Stimulated activated effector memory CD8-positive, alpha-beta T cell treated with anti-CD3 and anti-CD28 coated beads, Interleukin-12 subunit alpha, Interleukin-12 subunit beta, amount 100 ng/mL, for 72 hours (primary cell): ENCODE measurements at regions not wholly inside any gene's neighbourhood (a gene's known extent, or its start where the extent isn't known, plus 50 kb on each side); places are given as distances from the start of the nearest gene placed in this dataset.
"Not testable (repeated sequence)": the region's sequence is repeated elsewhere in the genome, so short reads cannot be mapped to it uniquely, and the experiment has no call there.

Experiments used
- ATAC-seq: fragments of 150-1000 bp; cut with Tn5 transposase; 2 replicates; pipeline ENCODE4 v1.10.0; 2021
- DNase-seq, 2 donors: peaks; one replicate each; pipeline ENCODE4 v3.0.0; 2021 to 2022; ENCODE audit warnings: low spot score in 2 of 2
- H3K27ac Mint-ChIP-seq: one replicate; pipeline ENCODE4 v1.8.0; 2022; ENCODE audit warnings: mild to moderate bottlenecking, mixed read lengths
- H3K36me3 Mint-ChIP-seq: one replicate; pipeline ENCODE4 v1.8.0; 2022; ENCODE audit warnings: mild to moderate bottlenecking, mixed read lengths
- H3K4me1 Mint-ChIP-seq: one replicate; pipeline ENCODE4 v1.8.0; 2022; ENCODE audit warnings: mixed read lengths
- H3K4me3 Mint-ChIP-seq: one replicate; pipeline ENCODE4 v1.8.0; 2022; ENCODE audit warnings: mild to moderate bottlenecking, mixed read lengths
- H3K9me3 Mint-ChIP-seq: one replicate; pipeline ENCODE4 v1.8.0; 2022; ENCODE audit warnings: mixed read lengths

DNA sequence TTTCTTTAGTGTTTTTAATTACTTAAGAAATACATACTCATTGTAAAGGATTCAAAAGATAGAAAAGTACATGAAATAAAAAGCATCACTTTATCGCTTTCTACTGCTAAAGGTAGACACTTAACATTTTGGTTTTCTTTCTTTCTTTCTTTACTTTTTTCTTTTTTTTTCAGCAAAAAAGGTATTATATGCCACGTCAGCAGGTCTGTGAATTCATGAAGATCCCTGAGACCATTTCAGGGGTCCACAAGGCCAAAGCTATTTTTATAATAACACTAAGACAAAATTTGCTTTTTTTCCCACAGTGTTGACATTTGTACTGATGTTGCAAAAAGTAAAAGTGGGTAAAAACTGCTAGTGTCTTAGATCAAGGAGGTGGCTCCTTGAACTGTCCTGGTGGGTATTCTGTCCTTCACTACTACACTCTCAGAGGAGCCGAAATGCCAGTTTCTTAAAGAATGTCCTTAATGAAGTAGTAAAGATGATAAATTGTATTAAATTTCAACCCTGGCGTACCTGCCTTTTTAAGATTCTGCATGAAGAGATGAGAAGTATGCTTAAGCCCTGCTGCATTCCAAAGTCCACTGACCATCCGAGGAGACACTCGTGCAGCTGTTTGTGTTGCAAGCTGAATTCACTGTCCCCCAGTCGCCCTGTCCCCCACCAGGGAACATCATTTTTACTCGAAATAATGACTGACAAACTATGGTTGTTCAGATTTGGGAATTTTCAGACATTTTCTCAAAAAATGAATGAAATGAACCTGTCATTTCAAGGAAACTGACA is 106.7 kb upstream of the PIAS1 start:
- Mint-ChIP-seq H3K4me3 (no peak overlapping the region), H3K36me3 (no peaks in the 10 kb centered on the region), H3K27ac (no peak overlapping the region), H3K4me1 (peaks cover 13% of the 10 kb centered on the region), H3K9me3 (no peaks in the 10 kb centered on the region)
- DNase-seq (no peak), ATAC-seq (no peak)

DNA sequence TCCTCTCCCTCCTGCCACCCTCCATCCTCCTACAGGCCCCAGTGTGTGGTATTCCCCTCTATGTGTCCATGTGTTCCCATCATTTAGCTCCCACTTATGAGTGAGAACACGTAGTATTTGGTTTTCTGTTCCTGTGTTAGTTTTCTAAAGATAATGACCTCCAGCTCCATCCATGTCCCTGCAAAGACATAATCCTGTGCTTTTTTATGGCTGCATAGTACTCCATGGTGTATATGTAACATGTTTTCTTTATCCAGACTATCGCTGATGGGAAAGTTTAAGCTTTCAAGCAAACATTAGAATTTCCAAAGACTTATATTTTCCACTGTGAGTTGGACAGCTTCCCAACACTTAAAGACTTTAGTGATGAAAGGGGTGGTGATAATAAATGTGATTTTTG is 105.9 kb upstream of the PIAS1 start:
- H3K27ac Mint-ChIP-seq, result no peak overlapping the region
- no peaks in the 10 kb centered on the region for H3K36me3 Mint-ChIP-seq
- H3K9me3 Mint-ChIP-seq, result no peaks in the 10 kb centered on the region
- H3K4me1 Mint-ChIP-seq, result peaks cover 13% of the 10 kb centered on the region
- ATAC-seq, result no peak
- no peak overlapping the region for H3K4me3 Mint-ChIP-seq
- no peak for DNase-seq

DNA sequence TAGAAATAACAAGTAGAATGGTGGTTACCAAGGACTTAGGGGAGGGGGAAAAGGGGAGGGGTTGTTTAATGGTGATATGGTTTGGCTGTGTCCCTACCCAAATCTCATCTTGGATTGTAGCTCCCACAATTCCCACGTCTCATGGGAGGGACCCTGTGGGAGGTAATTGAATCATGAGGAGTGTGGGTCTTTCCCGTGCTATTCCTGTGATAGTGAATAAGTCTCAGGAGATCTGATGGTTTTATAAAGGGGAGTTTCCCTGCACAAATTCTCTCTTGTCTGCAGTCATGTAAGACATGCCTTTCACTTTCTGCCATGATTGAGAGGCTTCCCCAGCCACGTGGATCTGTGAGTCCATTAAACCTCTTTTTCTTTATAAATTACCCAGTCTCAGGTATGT is 102.9 kb upstream of the PIAS1 start:
- H3K4me1 Mint-ChIP-seq, H3K36me3 Mint-ChIP-seq, H3K9me3 Mint-ChIP-seq, H3K4me3 Mint-ChIP-seq, H3K27ac Mint-ChIP-seq, DNase-seq, ATAC-seq: not testable (repeated sequence)

DNA sequence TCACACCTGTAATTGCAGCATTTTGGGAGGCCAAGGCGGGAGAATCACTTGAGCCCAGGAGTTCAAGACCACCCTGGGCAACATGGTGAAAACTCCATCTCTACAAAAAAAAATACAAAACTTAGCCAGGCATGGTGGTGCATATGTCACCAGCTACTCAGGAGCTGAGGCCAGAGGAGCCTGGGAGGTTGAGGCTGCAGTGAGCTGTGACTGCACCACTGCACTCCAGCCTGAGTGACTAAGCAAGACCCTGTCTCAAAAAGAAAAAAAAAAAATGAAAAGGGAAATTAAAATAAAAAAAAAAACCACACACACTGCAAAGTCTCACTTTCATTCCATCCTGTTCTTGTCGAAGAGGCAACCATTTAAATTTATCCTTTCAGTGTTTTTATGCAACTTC is 100.8 kb upstream of the PIAS1 start:
- H3K4me3 Mint-ChIP-seq, result no peak overlapping the region
- H3K9me3 Mint-ChIP-seq, result no peaks in the 10 kb centered on the region
- no peaks in the 10 kb centered on the region for H3K4me1 Mint-ChIP-seq
- ATAC-seq (no peak), DNase-seq (no peak)
- H3K36me3 Mint-ChIP-seq, result no peaks in the 10 kb centered on the region
- H3K27ac Mint-ChIP-seq, result no peak overlapping the region

DNA sequence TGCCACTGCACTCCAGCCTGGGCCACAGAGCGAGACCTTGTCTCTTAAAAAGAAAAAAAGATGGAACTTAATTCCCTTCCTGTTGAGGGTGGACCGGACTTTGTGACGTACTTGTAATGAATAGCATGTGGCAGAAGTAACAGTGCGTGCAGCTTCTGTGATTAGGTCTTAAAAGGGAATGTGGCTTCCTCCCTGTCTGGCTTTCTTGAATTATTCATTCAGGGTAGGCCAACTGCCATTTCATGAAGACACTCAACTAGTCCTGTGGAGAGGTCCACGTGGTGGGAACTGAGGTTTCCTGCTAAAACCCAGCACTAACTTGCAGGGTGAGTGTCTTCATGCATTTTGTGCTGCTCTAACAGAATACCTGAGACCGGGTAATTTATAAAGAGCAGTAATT is 98.9 kb upstream of the PIAS1 start:
- ATAC-seq, result no peak
- H3K4me3 Mint-ChIP-seq, result no peak overlapping the region
- no peaks in the 10 kb centered on the region for H3K4me1 Mint-ChIP-seq
- H3K27ac Mint-ChIP-seq, result no peak overlapping the region
- no peaks in the 10 kb centered on the region for H3K9me3 Mint-ChIP-seq
- H3K36me3 Mint-ChIP-seq, result no peaks in the 10 kb centered on the region
- DNase-seq, result no peak

DNA sequence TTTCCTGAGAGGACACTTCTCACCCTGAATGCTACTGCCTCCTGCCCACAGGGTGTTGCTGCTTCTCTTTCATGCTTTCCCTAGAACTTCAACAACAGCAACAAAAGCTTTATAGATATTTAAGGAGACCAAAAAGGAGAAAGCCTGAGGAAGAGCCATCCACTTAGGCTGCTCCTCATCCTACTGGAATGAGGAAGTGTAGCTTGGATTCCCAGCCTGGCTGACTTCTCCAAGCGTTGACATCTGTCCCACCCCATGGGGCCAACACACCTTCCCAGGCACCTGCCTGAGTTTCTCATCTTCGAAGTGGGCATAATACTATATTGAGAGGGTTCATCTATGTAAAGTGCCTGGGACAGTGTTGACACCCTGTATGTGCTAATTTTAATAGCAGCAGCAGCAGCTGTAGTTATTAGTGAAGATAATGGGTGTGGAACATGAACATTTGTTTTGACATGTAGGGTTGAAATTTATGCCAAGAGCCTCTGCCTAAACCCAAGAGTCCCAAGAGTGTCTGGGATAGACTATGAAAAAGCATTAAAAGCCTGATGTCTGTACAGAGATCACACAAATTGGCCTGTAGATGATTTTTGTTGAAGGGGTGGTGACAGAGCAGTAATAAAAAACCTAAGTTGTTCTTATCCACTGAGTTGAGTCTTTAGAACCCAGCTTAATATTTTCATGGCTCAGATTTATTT is 96.5 kb upstream of the PIAS1 start:
- Mint-ChIP-seq H3K36me3 (no peaks in the 10 kb centered on the region), H3K27ac (no peak overlapping the region)
- ATAC-seq, result no peak

DNA sequence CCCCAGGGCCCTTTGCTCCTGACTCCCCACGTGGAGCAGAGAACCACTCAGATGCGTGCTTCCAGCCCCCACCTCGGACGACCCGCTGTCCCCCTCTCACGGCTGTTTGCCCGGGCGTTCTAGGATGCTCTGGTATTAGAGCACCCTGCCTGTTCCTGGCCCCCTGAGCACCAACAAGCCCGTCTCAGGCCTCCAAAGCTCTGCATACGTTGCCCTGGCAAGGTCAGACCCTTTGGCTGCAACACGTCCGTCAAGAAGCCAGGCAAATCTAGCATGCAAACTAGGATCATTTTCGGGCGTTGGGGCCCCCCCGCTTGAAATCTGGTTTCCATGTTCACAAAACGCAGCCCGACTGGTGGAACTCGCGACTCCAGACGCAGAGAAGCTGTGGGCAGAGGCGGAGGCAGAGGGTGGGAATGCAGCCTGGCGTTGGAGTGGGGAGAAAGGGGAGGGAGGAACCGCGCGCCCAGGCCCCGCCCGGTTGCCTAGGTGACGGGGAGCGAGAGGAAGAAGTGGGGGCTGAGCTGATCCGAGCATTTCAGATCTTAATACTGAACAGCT is 86.2 kb upstream of the PIAS1 start:
- no peak overlapping the region for H3K27ac Mint-ChIP-seq
- no peak overlapping the region for H3K4me3 Mint-ChIP-seq
- H3K4me1 Mint-ChIP-seq, result no peaks in the 10 kb centered on the region
- no peak for DNase-seq
- H3K36me3 Mint-ChIP-seq, result no peaks in the 10 kb centered on the region
- no peak for ATAC-seq
- H3K9me3 Mint-ChIP-seq, result no peaks in the 10 kb centered on the region

More for the DNA sequence above, 96.5 kb upstream of the PIAS1 start:
- H3K4me3 Mint-ChIP-seq, result no peak overlapping the region
- H3K4me1 Mint-ChIP-seq, result peaks cover 9% of the 10 kb centered on the region
- no peaks in the 10 kb centered on the region for H3K9me3 Mint-ChIP-seq
- DNase-seq, result no peak

DNA sequence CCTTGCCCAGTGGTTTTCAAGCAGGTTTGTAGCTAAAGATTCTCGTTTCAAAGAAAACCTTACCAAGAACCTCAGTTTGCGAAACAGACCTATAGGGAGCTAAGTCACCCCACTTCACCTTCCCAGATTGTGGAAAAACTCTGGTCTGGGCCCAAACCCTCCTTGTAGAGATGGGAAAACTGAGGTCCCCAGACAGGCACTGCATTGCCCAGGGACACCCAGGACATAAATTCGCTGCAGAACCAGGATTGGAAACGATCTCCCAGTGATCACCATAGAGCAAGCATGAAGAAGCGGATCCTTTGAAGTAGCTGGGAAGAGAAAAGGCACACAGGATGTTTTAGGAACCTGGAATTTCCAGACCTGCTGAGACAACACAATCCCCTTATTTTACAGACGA is 85.6 kb upstream of the PIAS1 start:
- H3K4me3 Mint-ChIP-seq, result no peak overlapping the region
- no peaks in the 10 kb centered on the region for H3K4me1 Mint-ChIP-seq
- H3K36me3 Mint-ChIP-seq, result no peaks in the 10 kb centered on the region
- ATAC-seq (no peak), DNase-seq (no peak)
- H3K9me3 Mint-ChIP-seq, result no peaks in the 10 kb centered on the region
- no peak overlapping the region for H3K27ac Mint-ChIP-seq

DNA sequence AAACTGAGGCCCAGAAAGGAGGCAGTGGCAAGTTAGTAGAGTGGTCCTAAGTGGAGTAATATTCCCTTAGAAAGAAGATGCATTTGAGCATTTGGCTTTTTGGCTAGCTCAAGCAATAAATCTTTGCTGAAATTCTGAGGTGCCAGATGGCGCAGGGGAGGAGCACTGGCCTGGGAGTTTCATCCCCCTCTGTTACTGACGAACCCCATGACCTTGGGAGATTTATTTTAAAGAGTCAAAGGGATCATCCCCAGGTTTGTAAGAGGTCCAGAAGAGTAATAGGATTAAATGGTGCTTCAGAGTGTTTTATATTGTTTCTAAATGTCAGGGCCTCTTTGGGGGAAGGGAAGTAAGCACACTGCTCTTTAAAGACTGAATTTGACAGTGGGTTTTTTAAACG is 85.1 kb upstream of the PIAS1 start:
- H3K4me1 Mint-ChIP-seq, result no peaks in the 10 kb centered on the region
- H3K36me3 Mint-ChIP-seq, result no peaks in the 10 kb centered on the region
- H3K27ac Mint-ChIP-seq, result no peak overlapping the region
- H3K9me3 Mint-ChIP-seq, result no peaks in the 10 kb centered on the region
- ATAC-seq (no peak), DNase-seq (no peak)
- H3K4me3 Mint-ChIP-seq, result no peak overlapping the region

DNA sequence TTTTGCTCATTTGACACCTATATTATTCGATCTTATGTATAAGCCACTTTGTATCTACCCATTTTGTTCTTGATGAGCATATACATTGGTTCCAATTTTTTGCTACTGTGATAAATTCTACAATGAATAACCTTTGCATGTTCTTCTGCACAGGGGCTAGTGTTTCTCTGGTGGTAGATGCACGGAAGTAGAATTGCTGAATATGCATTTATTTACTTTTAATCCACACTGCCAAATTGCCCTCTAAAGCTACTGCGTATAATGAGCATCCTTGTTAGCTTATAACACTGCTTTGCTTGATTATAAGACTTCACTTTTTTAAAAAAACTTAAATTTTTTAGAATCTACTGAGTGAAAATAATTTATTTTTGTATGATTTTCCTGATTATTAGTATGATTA is 84.2 kb upstream of the PIAS1 start:
- Mint-ChIP-seq H3K4me3 (no peak overlapping the region), H3K27ac (no peak overlapping the region), H3K36me3 (no peaks in the 10 kb centered on the region), H3K4me1 (no peaks in the 10 kb centered on the region), H3K9me3 (no peaks in the 10 kb centered on the region)
- no peak for DNase-seq
- no peak for ATAC-seq

DNA sequence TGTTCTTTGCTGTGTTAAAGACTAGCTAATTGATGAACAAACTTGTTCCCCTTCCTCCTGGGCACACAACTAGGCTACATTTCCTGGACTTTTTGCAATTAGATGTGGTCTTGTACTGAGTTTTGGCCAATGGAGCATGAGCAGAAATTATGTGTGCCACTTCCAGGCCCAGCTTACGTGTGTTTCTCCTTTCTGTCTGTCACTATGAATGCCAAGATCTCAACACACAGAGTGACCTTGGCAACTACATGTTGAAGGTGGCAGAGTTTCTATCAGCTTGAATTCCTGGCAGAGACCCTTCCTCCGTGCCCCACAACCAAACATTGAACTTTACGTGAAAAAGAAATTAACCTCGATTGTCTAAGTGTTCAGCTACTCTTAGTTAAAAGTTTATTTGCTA is 81.7 kb upstream of the PIAS1 start:
- Mint-ChIP-seq H3K36me3 (no peaks in the 10 kb centered on the region), H3K4me3 (no peak overlapping the region), H3K9me3 (no peaks in the 10 kb centered on the region), H3K27ac (no peak overlapping the region), H3K4me1 (no peaks in the 10 kb centered on the region)
- DNase-seq, result no peak
- ATAC-seq, result no peak

DNA sequence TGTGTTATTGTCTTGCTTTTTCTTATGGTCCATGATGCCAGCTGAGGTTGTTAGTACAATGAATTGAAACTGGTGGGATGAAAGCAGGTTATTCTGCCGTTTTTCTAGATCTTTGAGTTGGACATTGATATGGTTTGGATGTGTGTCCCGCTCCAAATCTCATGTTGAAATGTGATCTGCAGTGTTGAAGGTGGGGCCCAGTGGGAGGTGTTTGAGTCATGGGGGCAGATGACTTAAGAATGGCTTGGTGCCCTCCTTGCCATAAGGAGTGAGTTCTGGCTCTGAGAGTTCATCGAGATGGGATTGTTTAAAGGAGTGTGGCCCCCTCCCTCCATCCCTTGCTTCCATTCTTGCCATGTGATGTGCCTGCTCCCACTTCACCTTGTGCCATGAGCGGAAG is 80.3 kb upstream of the PIAS1 start:
- Mint-ChIP-seq H3K4me1 (no peaks in the 10 kb centered on the region), H3K9me3 (peaks cover 2% of the 10 kb centered on the region), H3K4me3 (no peak overlapping the region), H3K27ac (no peak overlapping the region), H3K36me3 (no peaks in the 10 kb centered on the region)
- no peak for ATAC-seq
- DNase-seq, result no peak

DNA sequence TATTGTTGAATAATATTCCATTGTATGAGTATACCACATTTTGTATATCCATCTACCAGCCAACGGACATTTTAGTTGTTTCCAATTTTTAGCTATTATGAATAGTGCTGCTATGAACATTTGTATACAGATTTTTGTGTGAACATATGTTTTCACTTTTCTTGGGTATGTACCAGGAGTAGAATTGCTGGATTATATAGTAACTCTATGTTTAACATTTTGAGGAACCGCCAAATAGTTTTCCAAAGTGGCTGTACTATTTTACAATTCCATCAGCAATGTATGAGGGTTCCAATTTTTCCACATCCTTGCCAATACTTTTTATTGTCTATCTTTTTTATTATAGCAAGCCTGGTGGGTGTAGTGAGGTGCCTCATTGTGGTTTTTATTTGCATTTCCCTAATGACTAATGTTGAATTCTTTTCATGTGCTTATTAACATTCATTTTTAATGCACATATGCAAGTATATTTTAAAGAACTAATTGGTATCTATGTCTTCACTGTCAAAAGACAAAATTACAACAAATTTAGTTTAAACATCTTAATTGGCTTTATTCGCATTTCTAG is 77.5 kb upstream of the PIAS1 start:
- Mint-ChIP-seq H3K4me1 (no peaks in the 10 kb centered on the region), H3K9me3 (peaks cover 3% of the 10 kb centered on the region), H3K36me3 (no peaks in the 10 kb centered on the region), H3K4me3 (no peak overlapping the region), H3K27ac (no peak overlapping the region)
- ATAC-seq (no peak), DNase-seq (no peak)

DNA sequence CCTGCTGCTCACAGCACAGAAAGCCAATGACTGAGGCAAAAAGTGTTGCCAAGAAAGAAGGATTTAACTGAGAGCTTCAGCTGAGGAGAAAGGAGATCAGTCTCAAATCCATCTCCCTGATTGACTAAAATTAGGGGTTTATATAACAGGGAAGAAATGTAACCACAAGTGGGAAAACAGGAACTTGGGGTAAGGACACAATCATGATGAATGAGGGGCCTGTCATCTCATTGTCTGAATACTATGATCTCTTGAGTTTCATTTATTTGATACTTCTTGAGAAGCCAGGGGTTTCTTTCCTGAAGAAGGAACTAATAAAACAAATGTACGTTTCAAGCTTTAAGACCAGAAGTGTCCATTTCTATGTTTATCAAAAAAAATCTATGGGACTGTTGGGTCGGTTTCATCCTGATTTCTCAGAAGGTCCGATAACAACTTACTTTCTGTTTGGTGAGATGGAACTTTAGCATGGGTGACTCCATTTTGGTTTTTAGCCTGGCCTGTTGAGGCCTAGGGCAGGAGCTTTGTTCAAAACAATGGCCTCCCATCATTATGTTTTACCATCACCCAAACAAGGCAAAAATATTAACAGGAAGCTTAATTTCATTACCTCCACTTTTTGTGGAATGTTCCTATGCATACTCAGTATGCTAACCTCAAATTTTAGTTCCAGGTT is 76.6 kb upstream of the PIAS1 start:
- Mint-ChIP-seq H3K9me3 (peaks cover 3% of the 10 kb centered on the region), H3K27ac (no peak overlapping the region), H3K4me1 (no peaks in the 10 kb centered on the region), H3K4me3 (no peak overlapping the region), H3K36me3 (no peaks in the 10 kb centered on the region)
- ATAC-seq (no peak), DNase-seq (no peak)

DNA sequence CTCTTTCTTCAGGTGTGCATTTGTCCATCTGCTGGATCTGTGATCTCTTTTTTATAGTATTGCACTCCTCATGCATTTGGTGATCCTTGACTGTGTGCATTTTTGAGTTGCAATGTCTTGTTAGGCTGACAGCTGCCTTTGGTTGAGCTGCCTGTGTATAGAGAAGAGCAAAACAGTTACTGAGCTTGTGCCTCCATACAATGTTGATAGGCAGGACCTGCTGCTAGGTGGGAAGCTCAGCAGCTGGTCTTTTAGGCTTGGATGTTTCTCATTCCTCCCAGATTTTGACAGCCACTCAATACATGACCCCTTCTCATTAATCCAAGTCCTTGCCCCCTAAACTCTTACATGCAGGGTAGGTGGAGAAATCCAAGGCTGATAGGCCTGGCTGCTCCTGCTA is 74.8 kb upstream of the PIAS1 start:
- ATAC-seq (no peak), DNase-seq (no peak)
- peaks cover 3% of the 10 kb centered on the region for H3K9me3 Mint-ChIP-seq
- no peak overlapping the region for H3K4me3 Mint-ChIP-seq
- no peak overlapping the region for H3K27ac Mint-ChIP-seq
- H3K36me3 Mint-ChIP-seq, result no peaks in the 10 kb centered on the region
- H3K4me1 Mint-ChIP-seq, result no peaks in the 10 kb centered on the region
